Embryonic facial prominence (tissue), 1 donor: ENCODE measurements at regions not wholly inside any gene's neighbourhood (a gene's known extent, or its start where the extent isn't known, plus 50 kb on each side); places are given as distances from the start of the nearest gene placed in this dataset.

ENCODE experiments used
- DNase-seq: peaks from one replicate; pipeline ENCODE4 v3.0.0-alpha.2; 2016; ENCODE audit errors: extremely low spot score

DNA sequence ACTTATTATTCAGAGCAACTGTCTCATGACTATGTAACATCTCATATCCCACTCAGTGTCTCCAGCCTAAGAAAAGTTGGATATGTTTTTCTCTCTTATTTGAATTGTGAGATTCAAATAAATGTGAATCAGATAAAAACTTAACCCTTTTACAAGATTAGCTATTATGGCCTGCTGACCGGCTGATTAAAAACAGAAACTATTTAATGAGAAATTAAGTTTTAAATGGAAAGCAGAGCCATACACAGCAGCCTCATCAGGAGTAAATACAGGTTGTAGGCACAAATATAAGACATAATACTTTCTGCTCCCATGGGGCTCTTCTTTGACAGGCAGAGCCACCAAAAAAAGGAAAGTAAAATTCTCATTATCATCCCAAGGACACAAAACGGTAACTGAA, 307.0 kb upstream of the PRMT6 start:
- no peak for DNase-seq

DNA sequence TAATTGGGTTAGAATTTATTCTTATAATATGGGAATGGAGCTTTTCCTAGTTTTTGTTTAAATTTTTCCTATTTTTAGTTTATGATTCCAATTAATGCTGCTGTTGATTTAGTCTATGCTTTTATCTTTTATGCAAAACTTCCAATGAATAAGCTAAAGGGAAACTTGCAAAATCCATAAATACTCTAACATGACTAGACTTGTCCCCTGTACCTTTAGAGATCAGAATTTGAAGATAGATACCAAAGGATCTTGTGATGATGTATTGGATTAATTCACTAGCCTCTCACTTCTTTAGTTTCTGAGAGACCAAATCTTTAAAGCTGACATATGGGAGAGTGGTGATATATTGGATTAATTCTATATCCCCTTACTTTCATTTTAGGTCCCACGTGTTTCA, 306.6 kb upstream of the PRMT6 start:
- DNase-seq: no peak

DNA sequence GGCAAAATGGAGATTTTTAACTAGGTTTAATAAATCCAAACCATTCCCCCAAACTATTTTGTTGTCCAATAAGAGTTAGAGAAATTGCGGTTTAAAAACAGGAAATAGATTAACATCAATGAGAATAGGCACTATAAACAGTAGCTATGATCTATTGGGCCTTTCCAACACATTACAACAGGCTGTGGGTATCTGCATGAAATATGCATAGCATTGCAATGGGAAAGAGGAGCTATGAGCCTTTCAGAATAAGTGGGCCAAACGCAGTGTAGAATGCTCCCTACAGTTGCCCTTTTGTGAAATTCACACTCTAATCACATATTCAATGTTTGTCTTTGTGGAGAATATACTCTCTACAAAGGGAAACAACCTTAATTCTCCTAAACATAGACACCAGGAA, 305.5 kb upstream of the PRMT6 start:
- DNase-seq: no peak

DNA sequence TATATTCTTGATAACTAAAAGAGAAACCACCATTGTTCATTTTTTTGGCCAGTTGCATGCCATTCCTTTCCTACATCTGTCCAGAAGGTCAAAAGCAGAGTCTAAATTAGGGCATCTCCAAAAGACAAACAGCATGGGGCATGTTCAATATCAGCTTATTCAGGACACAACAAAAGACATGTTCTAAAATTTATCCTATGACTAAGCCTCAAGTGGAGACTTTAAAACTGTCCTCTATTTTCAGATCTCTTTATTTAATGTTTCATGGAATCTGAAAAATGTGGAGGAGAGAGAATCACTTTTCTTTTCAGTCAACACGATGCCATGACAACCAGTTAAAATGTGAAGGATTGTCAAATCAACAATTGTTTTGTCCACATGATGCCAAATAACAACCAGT, 303.4 kb upstream of the PRMT6 start:
- DNase-seq: no peak

DNA sequence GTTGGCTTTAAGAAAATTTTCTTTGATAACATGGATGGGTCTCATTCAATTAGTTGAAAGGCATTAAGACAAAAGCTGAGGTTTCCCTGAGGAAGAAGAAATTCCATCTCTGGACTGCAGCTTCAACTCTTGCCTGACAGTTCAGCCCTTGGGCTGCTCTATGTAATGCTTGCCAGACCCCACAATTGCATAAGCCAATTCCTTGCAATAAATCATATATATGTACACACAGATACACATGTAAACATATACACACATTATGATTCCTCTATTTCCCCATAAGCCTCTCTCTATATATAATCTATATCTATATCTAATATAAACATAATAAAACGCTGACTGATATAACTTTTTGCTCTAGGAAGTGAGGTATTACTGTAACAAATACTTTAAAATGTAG, 301.5 kb upstream of the PRMT6 start:
- DNase-seq: no peak

DNA sequence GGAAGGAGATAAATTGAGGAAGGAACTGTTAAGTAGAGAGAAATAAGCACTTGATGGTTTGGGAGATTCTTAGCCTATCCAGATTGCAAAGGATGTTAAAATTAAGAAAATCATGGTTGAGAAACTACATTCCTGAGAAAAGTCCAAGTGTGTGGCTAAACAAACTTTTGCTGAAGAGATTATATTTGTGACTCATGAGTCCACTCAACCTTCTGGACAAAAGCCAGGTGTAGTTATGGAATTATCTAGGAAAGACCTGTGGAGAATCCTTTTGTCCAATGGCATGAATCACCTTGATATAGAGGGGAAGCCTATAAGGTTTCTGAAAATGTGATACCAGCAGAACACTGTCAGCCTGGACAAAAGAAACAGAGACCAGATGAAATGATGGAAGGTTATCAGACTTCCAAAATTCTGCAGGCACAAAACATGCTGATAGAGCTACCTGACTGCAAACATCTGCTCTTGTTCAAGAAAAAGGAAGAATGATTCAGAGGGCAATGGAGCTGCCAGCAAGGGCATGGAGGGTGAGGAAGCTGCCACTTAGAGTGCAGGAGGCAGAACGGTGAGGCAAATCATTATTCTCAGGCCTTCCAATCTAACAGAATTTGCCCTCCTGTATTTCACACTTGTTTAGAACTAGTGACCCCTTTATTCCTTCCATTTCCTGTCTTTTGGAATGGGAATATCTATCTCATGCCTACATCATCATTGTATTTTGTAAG, 300.6 kb upstream of the PRMT6 start:
- DNase-seq: no peak

DNA sequence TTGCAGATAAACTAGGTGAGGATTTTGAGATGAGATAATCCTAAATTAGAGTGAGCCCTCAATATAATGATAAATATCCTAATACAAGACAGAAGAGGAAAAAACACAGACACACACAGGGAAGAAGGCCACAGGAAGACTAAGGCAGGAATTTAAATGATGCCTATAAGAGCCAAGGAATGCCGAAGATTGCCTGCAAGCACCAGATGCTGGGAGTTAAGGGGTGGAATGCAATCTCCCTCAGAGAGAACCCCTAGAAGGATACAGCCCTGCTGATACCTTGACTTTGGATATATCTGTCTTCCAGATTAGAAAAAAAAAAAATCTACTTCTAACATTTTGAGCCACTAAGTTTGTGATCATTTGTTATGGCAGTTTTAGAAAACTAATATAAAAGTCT, 299.7 kb upstream of the PRMT6 start:
- DNase-seq: no peak

DNA sequence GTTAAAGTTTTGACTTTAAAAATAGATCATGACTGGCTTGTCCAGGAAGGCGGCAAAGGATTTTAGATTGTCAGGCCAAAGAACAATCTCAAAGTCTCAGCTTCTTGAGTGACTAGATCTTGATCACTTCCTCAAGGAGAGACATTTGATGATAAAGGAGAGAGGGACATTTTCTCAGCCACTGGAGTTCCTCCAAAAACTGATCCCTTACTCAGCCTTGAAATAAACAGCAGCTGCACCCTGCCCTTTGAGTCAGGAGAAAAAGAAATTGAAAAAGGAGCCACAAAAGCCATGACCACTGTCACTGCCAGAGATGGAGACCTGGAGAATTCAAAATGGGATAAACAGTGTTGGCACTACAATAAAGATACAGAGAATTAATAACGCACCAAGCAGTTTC, 288.4 kb upstream of the PRMT6 start:
- no peak for DNase-seq

DNA sequence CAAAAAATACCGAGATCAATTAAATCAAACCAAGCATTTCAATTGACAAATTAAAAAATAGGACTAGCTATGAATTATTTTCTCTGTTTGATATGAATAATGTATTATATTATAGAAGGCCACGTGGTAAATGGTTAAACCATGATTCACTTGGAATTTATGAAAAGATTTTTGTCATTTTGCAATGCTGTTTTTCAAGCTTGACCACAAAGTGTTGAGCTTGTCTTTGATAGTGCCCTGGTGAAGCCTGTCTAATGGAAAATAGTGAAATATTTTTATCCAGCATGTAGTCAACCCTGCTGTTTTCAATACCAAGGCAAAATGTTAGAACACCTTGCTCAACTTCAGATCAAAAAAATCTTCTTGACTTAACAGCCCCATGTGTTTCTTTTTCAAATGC, 288.0 kb upstream of the PRMT6 start:
- DNase-seq: no peak

DNA sequence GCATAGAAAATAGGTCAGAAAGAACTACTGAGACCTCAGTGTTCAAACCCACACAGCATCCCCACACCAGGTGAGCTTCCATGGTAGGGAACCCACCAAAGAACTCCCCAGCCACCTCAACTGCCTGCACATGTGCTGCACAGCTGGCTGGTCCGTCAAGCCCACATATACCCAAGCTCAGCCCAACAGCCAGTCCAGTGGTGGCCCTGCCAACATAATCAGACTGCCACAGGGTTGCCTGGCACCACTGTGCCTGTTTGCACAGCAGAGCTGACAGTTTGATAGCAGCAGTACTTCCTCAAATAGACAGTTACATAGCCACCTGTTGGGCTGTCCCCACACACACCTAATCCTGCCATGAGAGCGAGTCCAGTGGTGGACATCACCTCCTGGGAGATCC, 283.3 kb upstream of the PRMT6 start:
- no peak for DNase-seq

DNA sequence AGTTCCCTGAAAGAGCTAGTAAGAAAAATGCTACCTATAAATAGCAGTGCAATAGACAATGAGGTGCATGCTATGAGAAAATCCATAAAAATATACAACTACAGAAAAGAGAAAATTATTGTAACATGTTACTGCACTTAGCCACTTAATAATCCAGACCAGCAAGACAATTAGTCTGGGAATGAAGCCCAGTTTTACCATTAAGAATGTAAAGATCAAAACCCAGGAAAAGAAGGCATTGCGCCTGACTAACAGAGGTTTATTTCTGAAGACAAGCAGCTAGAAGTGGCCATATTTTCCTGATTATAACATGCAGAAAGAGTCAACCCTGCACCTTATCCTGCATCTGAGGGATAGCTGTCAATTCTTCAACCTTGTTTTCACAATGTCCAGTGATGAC, 276.4 kb upstream of the PRMT6 start:
- DNase-seq: no peak

DNA sequence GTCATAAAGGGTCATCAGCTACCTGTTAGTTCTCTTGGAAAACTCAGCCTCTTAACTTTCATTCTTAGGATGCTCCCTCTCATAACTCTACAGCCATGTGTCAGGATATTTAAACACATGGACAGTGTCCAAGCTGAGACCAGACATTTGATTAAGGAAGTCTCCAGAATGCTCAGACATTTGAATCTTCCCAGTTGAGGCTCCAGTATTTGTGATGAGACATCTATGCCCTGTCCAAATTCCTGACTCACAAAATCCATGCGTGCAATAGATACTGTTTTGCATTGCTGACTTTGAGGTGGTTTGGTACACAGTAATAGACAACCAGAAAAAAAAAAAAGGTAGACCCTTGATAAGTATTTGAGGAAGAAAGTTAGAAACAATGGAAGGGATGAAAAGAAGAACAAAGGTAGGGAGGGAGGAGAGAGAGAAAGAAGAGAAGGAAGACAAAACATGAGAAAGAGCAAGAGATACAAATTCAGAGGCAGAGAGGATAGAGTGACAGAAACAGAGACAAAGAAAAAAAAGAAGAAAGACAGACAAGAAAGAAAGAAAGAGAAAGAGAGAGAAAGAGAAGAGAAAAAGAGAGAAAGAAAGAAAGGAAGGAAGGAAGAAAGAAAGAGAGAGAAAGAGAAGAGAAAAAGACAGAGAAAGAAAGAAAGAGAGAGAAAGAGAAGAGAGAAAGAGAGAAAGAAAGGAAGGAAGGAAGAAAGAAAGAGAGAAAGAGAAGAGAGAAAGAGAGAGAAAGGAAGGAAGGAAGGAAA, 275.5 kb upstream of the PRMT6 start:
- DNase-seq: no peak

DNA sequence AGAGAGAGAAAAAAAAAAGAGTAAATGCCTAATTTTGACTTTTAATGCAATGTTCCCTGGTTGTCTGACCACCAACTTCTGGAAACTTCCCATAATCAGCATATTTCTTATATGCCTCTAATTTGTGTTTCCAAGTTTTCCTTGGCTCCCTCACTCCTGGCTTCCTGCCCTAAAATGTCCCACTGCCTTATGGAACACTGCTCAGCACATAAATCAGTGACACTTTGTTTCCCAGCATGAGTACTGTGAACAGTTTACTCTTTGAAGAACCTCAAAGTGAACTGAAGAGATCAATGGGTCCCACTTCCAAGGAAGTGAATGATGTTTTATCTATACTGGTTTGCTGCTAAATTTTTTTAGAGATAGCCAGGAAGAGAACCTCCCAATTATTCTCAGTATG, 271.3 kb upstream of the PRMT6 start:
- DNase-seq: no peak

DNA sequence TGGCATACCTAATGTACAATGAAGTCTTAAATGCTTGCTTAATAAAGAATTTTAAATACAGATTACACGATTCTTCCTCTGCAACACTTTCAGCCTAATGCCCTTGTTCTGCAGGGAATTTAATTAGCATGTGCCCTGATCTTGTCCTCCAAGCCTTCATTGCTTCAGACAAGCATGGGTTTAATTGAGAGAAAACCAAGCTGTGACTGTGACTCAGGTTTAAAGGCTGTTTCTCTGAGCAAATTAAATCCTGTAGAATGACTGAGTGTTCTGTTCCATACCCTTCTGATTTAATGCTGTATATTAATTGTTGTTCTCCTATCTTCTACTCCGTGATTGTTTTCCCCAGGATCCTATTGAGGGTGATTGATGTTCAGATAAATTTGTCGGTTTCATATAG, 269.0 kb upstream of the PRMT6 start:
- no peak for DNase-seq

DNA sequence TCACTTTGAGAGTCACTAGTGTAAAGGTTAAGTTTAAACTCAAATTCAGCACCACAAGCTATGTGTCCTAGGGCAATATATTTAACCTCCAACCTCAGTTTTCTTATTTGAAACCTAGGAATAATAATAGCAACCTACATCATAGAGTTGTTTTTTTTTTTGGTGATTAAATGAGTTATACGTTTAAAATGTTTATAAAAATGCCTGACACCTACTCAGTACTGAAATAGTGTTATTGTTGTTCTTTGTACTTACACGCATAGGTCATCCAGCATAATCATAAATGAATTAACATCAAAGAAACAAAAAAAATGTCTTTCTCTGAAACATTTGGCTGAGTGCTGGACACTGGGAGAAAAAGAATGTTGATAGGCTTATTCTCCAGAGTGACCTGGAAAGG, 266.8 kb upstream of the PRMT6 start:
- DNase-seq: no peak

DNA sequence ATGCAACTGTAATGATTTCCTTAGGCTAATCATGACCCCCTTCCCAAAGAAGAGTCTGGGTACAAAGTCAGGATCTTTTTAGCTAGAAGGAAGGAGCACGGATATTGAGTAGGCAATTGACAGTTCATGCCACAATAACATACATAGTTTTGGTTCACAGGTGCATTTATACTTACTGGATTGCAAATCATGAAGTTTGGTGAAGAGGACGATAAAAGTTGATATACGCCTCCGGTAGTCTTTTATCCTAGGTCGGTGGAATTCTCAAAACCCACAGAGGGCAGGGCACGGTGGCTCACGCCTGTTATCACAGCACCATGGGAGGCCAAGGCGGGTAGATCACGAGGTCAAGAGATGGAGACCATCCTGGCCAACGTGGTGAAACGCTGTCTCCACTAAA, 265.4 kb upstream of the PRMT6 start:
- DNase-seq: no peak

DNA sequence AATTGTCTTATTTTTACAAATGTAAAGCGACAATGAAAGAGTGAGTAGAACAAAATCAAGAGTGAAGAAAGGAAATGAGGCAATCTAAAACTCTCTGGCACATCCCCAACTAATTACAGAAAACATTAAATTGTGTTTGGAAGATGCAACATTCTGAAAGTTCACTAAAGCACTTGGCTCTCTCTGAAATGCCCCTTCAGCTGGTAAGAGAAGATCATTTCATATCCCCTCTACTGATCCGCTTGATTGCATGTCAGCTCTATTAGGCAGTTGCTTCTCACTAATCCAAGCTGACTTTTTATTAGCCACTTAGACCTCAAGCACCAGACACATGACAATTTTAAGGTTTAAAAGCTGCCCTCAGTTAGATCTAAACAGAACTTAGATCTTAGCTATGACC, 262.8 kb upstream of the PRMT6 start:
- no peak for DNase-seq

DNA sequence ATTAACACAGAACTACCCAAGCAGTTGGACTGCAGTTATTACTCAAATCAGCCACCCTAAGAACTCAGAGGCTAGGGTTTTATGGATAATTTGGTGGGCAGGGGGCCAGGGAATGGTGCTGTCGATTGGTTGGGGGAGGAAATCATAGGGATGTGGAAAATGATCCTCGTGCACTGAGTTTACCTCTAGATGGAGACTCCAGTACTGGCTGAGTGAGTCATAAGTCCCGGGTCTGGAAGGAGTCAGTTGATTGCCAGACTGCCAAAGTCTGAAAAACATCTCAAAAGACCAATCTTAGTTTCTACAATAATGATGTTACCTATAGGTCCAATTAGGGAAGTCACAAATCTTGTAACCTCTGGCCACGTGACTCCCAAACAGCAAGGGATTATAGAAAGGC, 257.5 kb upstream of the PRMT6 start:
- no peak for DNase-seq

DNA sequence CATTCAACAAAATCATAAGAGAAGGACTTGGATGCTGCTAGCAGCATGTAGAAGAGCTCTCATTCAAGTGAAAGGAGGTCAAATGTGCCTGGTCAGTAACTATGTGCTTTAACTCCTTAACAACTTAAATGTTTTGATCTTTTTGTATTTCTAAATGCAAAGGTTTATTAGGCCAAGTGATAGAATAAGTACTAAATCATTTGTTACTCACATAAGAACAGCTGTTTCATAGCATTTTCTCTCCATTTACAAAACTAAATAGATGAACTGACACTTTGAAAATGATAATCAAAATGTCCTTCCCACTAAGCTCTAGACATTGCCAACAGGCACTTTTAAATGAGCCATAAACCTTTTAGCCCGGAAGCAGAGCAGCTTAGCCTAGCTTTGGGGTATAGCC, 254.3 kb upstream of the PRMT6 start:
- DNase-seq: no peak

DNA sequence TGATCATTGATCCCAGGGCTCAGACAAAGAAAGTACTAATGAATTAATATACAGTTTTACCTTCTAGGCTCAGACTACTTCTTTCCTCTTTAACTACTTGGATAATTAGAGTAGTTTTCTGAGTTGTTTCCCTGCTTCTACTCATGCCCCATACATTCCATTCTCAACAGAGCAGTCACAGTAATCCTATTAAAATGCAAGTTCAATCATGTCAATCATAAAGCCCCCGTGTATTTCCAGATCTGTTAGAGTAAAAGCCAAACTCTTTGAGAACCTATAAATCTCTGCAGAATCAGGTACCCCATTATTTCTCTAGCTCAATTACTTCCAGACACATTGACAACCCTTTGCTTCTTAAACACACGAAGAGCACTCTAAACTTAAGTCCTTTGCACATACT, 242.1 kb upstream of the PRMT6 start:
- no peak for DNase-seq

DNA sequence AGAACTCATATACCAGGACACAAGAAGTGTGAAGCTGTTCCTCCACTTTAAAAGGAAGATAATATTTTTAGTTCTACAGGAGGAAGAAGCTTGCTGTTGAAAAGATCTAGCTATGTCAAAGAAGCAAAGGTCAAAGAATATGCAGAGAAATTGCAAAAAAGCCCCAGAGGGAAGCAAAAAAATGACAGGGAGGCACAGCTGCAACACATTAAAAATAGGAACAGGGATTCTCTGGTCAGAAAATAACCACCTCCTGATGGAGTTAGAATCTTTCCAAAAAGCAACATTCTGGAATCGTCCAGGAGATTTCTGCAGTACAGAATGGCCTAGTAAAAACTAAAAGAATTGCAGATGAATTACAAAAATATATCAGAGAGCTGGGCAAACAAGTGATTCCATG, 238.9 kb upstream of the PRMT6 start:
- DNase-seq: no peak

DNA sequence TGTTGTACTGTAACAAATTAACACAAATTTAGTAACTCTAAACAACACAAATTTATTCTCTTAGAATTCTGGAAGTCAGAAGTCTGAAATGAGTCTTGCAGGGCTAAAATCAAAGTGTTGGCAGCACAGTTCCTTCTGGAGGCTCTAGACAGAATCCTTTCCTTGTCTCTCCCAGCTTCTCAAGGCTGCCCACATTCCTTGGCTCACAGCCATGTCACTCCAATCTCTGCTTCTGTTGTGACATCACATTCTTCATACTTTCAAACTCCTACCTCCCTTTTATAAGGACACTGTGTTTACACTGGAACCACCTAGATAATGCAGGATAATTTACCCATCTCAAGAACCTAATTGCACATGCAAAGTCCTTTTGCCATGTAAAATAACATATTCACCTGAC, 225.0 kb upstream of the PRMT6 start:
- DNase-seq: no peak

DNA sequence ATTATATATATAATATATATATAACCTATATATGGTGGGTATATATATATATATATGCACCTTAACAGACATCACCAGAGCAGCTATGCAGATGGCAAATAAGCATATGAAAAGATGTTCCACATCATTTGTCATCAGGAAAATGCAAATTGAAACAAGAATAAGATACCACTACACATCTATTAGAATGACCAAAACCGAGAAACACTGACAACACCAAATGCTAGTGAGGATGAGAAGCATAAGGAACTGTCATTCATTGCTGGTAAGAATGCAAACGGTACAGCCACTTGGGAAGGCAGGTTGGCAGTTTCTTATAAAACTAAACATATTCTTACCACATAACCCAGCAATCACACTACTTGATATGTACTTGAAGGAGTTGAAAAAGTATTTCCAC, 219.8 kb upstream of the PRMT6 start:
- DNase-seq: no peak

DNA sequence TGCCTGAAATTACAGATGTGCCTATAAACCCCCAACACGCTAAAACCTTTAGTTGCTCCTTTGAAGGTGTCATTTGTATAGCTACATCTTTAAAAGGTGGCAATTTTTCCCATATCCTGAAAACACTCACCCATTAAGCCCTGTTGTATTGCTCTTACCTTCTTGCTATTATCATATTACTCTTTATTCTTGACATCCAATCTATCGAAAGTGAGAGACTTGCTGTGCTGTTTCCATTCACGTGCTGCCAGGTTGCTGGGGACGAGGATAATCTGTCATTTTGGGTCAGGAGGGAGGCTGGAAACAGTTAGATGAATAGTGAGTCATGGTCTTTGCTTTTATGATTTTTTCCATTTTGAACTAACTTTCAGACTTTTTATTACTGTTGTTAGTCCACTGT, 213.0 kb upstream of the PRMT6 start:
- no peak for DNase-seq
